Activated naive CD4-positive, alpha-beta T cell treated with anti-CD3 and anti-CD28 coated beads, Interleukin-2, amount 50 U/mL, for 72 hours (primary cell): ENCODE measurements at regions not wholly inside any gene's neighbourhood (a gene's known extent, or its start where the extent isn't known, plus 50 kb on each side); places are given as distances from the start of the nearest gene placed in this dataset.

ENCODE experiments used
- ATAC-seq, 2 donors: fragments of 150-1000 bp; cut with Tn5 transposase; 2 replicates each; pipeline ENCODE4 v1.10.0; 2021; ENCODE audit warnings: mild to moderate bottlenecking in 2 of 2, moderate library complexity in 2 of 2
- DNase-seq, 2 donors: peaks; one replicate each; pipeline ENCODE4 v3.0.0; 2021 to 2022; ENCODE audit warnings: low spot score in 2 of 2
- H3K27ac Mint-ChIP-seq, 2 donors: one replicate each; pipeline ENCODE4 v1.8.0; 2022; ENCODE audit warnings: mild to moderate bottlenecking in 2 of 2, mixed read lengths in 2 of 2
- H3K36me3 Mint-ChIP-seq, 2 donors: one replicate each; pipeline ENCODE4 v1.8.0; 2022; ENCODE audit warnings: mixed read lengths in 2 of 2
- H3K9me3 Mint-ChIP-seq, 2 donors: one replicate each; pipeline ENCODE4 v1.8.0; 2022; ENCODE audit warnings: mixed read lengths in 2 of 2

GRCh38 chr2:143822736-143823135, 693.5 kb downstream of the ARHGAP15 start:
- ATAC-seq, result no peak
- Mint-ChIP-seq H3K9me3 (no peaks in the 10 kb centered on the region), H3K36me3 (no peaks in the 10 kb centered on the region), H3K27ac (no peak overlapping the region)
- DNase-seq, result no peak

DNA sequence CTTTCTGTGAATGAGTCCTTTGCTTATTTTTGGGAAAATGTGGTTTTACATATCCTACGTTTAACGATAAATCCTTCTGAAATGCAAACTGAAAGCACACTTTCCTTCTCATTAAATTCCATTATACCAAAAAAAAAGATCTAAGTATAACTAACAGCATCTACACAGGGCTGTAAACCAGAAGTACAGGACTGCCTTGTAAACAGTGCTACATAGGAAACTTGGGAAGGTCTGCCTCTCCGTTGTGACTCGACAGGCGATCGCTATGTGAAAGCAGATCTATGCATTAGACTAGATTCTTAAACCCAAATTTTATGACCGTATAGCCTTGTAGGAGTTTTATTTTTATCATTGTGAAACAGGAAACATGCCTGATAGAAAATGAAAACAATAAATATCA, 690.5 kb downstream of the ARHGAP15 start:
- ATAC-seq, result no peak
- DNase-seq, result no peak
- Mint-ChIP-seq H3K9me3 (no peaks in the 10 kb centered on the region), H3K27ac (no peak overlapping the region), H3K36me3 (no peaks in the 10 kb centered on the region)

- no peak for DNase-seq
- ATAC-seq, result no peak
- Mint-ChIP-seq H3K27ac (no peak overlapping the region), H3K9me3 (no peaks in the 10 kb centered on the region), H3K36me3 (no peaks in the 10 kb centered on the region)
These were observed 690.0 kb downstream of the ARHGAP15 start for GRCh38 chr2:143819190-143819735.
